AG10803 (cell line): ENCODE measurements at regions not wholly inside any gene's neighbourhood (a gene's known extent, or its start where the extent isn't known, plus 50 kb on each side); places are given as distances from the start of the nearest gene placed in this dataset.

Source experiments
- DNase-seq: peaks from one replicate; pipeline ENCODE4 v3.0.0; 2010; ENCODE audit warnings: low read depth
- H3K4me3 ChIP-seq: 2 replicates; pipeline ENCODE4 v1.5.1; 2011; ENCODE audit warnings: mild to moderate bottlenecking, low read length, control low read depth
- TF ChIP-seq, protein P1 (sequence below): conservative IDR thresholded peaks from 2 replicates; pipeline ENCODE4 v1.5.1; 2011; ENCODE audit warnings: mild to moderate bottlenecking, low read length, control low read depth, inconsistent platforms

DNA sequence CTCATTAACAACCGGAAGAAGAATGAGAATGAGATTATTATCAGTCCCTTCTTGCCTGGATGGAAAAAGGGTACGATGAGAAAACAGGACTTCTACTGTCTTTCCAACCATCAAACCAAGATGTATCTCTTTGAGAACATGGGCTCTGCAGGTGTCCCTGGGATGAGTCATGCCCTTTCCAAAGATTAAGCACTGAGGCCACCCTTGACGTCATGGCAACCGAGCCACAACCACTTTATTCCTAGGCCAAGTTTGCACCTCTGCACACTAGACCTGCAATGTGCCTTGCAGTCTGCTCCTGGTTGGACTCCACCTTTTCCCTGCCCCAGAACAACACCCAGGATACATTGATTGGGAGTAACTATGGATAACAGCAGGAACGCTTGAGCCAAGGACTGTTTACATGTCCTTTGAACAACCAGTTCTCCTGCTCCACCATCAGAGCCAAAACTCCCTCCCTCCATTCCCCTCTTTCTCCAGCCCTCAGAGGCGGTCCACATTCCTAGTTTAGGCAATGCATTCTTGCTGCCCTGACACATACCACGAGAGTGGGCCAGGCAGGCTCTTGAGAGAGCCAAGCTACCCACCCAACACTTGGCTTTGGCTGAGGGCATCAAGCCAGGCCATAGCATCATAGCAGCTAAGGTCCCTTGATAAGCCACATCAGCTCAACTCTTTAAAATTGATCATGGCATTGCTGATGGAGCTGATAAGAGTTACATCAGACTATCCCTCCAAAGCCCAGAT lies 310.7 kb downstream of the TNS1 start:
- peak; percentile 91 for DNase-seq
- H3K4me3 ChIP-seq, result no peak overlapping the region
- TF ChIP-seq, protein P1, sequence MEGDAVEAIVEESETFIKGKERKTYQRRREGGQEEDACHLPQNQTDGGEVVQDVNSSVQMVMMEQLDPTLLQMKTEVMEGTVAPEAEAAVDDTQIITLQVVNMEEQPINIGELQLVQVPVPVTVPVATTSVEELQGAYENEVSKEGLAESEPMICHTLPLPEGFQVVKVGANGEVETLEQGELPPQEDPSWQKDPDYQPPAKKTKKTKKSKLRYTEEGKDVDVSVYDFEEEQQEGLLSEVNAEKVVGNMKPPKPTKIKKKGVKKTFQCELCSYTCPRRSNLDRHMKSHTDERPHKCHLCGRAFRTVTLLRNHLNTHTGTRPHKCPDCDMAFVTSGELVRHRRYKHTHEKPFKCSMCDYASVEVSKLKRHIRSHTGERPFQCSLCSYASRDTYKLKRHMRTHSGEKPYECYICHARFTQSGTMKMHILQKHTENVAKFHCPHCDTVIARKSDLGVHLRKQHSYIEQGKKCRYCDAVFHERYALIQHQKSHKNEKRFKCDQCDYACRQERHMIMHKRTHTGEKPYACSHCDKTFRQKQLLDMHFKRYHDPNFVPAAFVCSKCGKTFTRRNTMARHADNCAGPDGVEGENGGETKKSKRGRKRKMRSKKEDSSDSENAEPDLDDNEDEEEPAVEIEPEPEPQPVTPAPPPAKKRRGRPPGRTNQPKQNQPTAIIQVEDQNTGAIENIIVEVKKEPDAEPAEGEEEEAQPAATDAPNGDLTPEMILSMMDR, result no peak

- no peak for DNase-seq
- no peak overlapping the region for H3K4me3 ChIP-seq
- TF ChIP-seq, protein P1, result no peak
These were observed 311.3 kb downstream of the TNS1 start for GRCh38 chr2:217691516-217691915.

- TF ChIP-seq, protein P1, result no peak
- H3K4me3 ChIP-seq, result no peak overlapping the region
- DNase-seq, result no peak
These were observed 313.7 kb downstream of the TNS1 start for GRCh38 chr2:217689053-217689452.

DNA sequence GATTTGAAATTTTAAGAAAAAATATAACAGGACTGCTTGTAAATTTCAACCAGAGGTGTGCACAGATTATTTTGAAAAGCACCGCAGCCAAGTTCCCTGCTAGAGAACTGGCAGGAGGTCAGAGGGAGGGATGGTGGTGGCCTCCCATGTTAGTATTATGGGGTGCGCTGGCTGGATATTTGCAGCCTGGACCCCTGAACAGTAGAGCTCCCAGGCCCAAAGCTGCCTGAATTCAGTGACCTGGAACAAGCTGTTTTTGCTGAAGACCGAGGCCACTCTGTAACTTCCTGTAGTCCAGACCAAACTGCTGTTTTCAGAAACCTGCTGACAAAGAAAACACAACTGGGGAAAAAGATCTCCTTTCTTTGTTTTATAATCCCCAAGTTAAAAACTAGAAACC lies 314.3 kb downstream of the TNS1 start:
- no peak for DNase-seq
- no peak overlapping the region for H3K4me3 ChIP-seq
- TF ChIP-seq, protein P1, result no peak

DNA sequence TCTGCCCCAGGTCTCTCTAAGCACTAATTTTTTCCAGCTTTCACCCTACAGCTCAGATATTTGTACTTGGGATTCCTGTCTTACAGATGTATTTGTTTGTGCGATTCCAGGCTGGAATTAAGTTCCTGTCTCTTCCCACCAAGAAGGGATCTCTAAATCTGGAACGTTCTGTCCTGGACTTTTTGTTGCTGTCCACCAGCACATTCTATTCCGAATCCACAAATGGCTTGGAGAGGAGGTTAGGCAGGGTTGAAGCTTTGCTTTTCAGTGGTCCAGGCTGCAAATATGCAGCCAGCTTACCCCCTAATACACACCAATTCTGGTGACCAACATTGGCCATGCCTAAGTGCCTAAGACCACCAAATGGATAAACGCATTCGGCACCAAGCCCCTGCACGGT lies 315.0 kb downstream of the TNS1 start:
- H3K4me3 ChIP-seq, result no peak overlapping the region
- TF ChIP-seq, protein P1, result no peak
- DNase-seq, result no peak

GRCh38 chr2:217685255-217685605 lies 317.6 kb downstream of the TNS1 start:
- TF ChIP-seq, protein P1, result no peak
- peak; percentile 96 for DNase-seq
- H3K4me3 ChIP-seq, result no peak overlapping the region

DNA sequence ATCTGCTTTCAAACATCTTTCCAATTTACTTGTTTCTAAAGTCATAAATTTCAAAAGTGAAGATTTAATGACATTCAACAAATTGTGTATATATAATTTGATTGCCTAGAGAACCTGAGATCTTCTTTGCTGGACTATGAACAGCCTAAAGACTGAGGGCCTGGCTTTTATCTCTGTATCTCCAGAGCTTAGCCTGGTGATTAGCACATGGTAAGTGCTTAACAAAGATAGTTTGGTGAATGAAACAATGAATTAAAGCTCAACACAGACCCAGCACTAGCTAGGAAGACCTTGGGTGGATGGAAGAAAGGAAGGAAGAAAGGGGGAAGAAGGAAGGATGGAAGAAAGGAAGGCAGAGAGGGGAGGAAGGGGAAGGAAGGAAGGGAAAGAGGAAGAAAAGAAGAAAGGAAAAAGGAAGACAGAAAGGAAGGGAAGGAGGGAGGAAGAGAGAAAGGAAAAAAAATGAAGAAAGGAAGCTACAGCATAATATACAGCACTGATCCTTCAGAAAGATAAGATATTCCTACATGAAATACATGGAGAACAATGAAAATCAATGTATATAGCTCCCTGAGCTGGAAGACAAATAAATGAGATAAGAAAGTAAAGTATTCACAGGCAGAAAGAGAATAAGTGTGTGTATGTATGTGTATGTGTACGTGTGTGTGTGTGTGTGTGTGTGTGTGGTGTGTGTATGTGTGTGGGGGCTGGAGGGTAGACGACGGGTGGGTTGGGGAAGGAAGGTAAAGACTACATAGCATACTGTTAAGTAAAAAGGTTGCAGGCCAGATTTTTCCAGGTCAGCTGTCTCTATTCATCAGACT lies 318.2 kb downstream of the TNS1 start:
- TF ChIP-seq, protein P1, result no peak
- DNase-seq, result no peak
- H3K4me3 ChIP-seq, result no peak overlapping the region
